HCT116 (cell line): ENCODE measurements at regions not wholly inside any gene's neighbourhood (a gene's known extent, or its start where the extent isn't known, plus 50 kb on each side); places are given as distances from the start of the nearest gene placed in this dataset.

ENCODE experiments used
- CEBPB ChIP-seq: IDR thresholded peaks from 2 replicates; pipeline ENCODE4 v1.6.1; 2012; ENCODE audit warnings: low read depth
- EZH2 ChIP-seq: fragments of 200-600 bp; sonication (generic); IDR thresholded peaks from 2 replicates; pipeline ENCODE4 v1.6.1; 2017; ENCODE audit warnings: antibody characterized with exemption, mixed run types
- EZH2phosphoT487 ChIP-seq: fragments of 200-600 bp; IDR thresholded peaks from 2 replicates; pipeline ENCODE4 v1.6.1; 2018; ENCODE audit warnings: antibody characterized with exemption, borderline replicate concordance
- FOSL1 ChIP-seq: IDR thresholded peaks from 2 replicates; pipeline ENCODE4 v1.6.1; 2012; ENCODE audit warnings: low read depth
- POLR2A ChIP-seq: IDR thresholded peaks from 2 replicates; pipeline ENCODE4 v1.7.0; 2011; ENCODE audit warnings: borderline replicate concordance; ENCODE audit not compliant: insufficient read depth, insufficient read length; ENCODE audit errors: extremely low read depth
- POLR2AphosphoS5 ChIP-seq: IDR thresholded peaks from 2 replicates; pipeline ENCODE4 v1.6.1; 2011; ENCODE audit warnings: mild to moderate bottlenecking, low read depth, low read length, moderate library complexity
- REST ChIP-seq: IDR thresholded peaks from 2 replicates; pipeline ENCODE4 v1.6.1; 2012; ENCODE audit warnings: low read depth
- SP1 ChIP-seq: IDR thresholded peaks from 2 replicates; pipeline ENCODE4 v1.6.1; 2012; ENCODE audit warnings: low read depth
- ZNF274 ChIP-seq: fragments of 200-500 bp; sonication (Bioruptor generic); IDR thresholded peaks from 2 replicates; pipeline ENCODE4 v1.6.1; 2014; ENCODE audit warnings: mild to moderate bottlenecking, low read depth, low read length, inconsistent platforms
- TF ChIP-seq, protein P1 (sequence below), 3 experiments: fragments of 200-600 bp in 1 of 3; sonication (generic) in 1 of 3; IDR thresholded peaks in 2 of 3; conservative IDR thresholded peaks in 1 of 3; 2 replicates each; pipeline ENCODE4 v1.5.1; 2012 to 2017; ENCODE audit warnings: low read depth in 2 of 3, low read length in 2 of 3, antibody characterized with exemption in 1 of 3, borderline replicate concordance in 1 of 3, control low read depth in 1 of 3, mild to moderate bottlenecking in 1 of 3, mixed read lengths in 1 of 3, mixed run types in 1 of 3, moderate library complexity in 1 of 3; ENCODE audit not compliant: insufficient read depth in 1 of 3
- TF ChIP-seq, protein P2 (sequence below): IDR thresholded peaks from 2 replicates; pipeline ENCODE4 v1.6.1; 2012

DNA sequence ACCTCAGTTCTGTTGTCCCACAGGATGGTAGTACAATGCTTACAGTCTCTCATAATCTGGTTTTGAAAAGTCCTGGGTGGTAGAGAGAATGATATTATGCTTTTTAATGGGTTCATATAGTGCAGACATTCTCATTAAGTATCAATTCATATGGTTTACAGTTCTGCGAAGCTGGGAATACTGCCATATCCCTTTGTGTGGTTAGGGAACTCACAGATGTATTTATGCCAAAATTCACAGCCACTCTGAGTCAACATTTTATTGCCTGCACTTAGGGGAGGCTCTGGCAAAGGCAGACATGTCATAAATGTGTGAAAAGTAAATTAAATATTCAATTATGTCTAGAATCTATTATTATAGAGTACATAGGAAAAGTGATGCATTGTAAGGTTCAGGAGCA, 808.2 kb downstream of the SUCLG1 start:
- TF ChIP-seq, protein P1, sequence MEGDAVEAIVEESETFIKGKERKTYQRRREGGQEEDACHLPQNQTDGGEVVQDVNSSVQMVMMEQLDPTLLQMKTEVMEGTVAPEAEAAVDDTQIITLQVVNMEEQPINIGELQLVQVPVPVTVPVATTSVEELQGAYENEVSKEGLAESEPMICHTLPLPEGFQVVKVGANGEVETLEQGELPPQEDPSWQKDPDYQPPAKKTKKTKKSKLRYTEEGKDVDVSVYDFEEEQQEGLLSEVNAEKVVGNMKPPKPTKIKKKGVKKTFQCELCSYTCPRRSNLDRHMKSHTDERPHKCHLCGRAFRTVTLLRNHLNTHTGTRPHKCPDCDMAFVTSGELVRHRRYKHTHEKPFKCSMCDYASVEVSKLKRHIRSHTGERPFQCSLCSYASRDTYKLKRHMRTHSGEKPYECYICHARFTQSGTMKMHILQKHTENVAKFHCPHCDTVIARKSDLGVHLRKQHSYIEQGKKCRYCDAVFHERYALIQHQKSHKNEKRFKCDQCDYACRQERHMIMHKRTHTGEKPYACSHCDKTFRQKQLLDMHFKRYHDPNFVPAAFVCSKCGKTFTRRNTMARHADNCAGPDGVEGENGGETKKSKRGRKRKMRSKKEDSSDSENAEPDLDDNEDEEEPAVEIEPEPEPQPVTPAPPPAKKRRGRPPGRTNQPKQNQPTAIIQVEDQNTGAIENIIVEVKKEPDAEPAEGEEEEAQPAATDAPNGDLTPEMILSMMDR (IDR thresholded peaks at IDR 0.05 in 2 of 3, conservative IDR thresholded peaks at IDR 0.05 in 1 of 3; ENCODE audit: borderline replicate concordance in 1 of 3, insufficient read depth in 1 of 3, low read depth in 2 of 3, low read length in 2 of 3) = no peak
- TF ChIP-seq EZH2 (no peak), REST (no peak), SP1 (no peak), CEBPB (no peak), FOSL1 (no peak), POLR2AphosphoS5 (no peak), EZH2phosphoT487 (no peak), POLR2A (no peak), ZNF274 (no peak)
- TF ChIP-seq, protein P2, sequence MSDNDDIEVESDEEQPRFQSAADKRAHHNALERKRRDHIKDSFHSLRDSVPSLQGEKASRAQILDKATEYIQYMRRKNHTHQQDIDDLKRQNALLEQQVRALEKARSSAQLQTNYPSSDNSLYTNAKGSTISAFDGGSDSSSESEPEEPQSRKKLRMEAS = no peak
